ENCODE measurements at regions not wholly inside any gene's neighbourhood (a gene's known extent, or its start where the extent isn't known, plus 50 kb on each side); places are given as distances from the start of the nearest gene placed in this dataset.

- no peak for DNase-seq (ENCODE audit: low read depth in 2 of 2)
Observed at GRCh38 chr7:156156734-156157408, 344.6 kb upstream of the SHH start.

GRCh38 chr7:156155988-156156733, 343.9 kb upstream of the SHH start:
- no peak for DNase-seq (ENCODE audit: low read depth in 2 of 2)

GRCh38 chr7:156153590-156153989, 341.3 kb upstream of the SHH start:
- DNase-seq (ENCODE audit: low read depth in 2 of 2), result no peak

GRCh38 chr7:156152390-156152789, 340.1 kb upstream of the SHH start:
- no peak for DNase-seq (ENCODE audit: low read depth in 2 of 2)

- DNase-seq (ENCODE audit: low read depth in 2 of 2), result no peak
Observed at GRCh38 chr7:156151658-156152057, 339.4 kb upstream of the SHH start.

- no peak for DNase-seq (ENCODE audit: low read depth in 2 of 2)
Observed at GRCh38 chr7:156151078-156151477, 338.8 kb upstream of the SHH start.

GRCh38 chr7:156148995-156149394, 336.7 kb upstream of the SHH start:
- DNase-seq (ENCODE audit: low read depth in 2 of 2), result no peak

- no peak for DNase-seq (ENCODE audit: low read depth in 2 of 2)
Observed at GRCh38 chr7:156148547-156148946, 336.3 kb upstream of the SHH start.

- no peak for DNase-seq (ENCODE audit: low read depth in 2 of 2)
Observed at GRCh38 chr7:156147756-156148504, 335.7 kb upstream of the SHH start.

GRCh38 chr7:156147104-156147503, 334.8 kb upstream of the SHH start:
- DNase-seq (ENCODE audit: low read depth in 2 of 2), result no peak

- no peak for DNase-seq (ENCODE audit: low read depth in 2 of 2)
Observed at GRCh38 chr7:156145996-156146395, 333.7 kb upstream of the SHH start.

GRCh38 chr7:156145184-156145583, 332.9 kb upstream of the SHH start:
- no peak for DNase-seq (ENCODE audit: low read depth in 2 of 2)

GRCh38 chr7:156143683-156144082, 331.4 kb upstream of the SHH start:
- no peak for DNase-seq (ENCODE audit: low read depth in 2 of 2)

- DNase-seq (ENCODE audit: low read depth in 2 of 2), result no peak
Observed at GRCh38 chr7:156143158-156143557, 330.9 kb upstream of the SHH start.

GRCh38 chr7:156141941-156142340, 329.7 kb upstream of the SHH start:
- DNase-seq (ENCODE audit: low read depth in 2 of 2), result no peak

- no peak for DNase-seq (ENCODE audit: low read depth in 2 of 2)
Observed at GRCh38 chr7:156140896-156141295, 328.6 kb upstream of the SHH start.

- DNase-seq (ENCODE audit: low read depth in 2 of 2), result no peak
Observed at GRCh38 chr7:156140447-156140846, 328.2 kb upstream of the SHH start.

- no peak for DNase-seq (ENCODE audit: low read depth in 2 of 2)
Observed at GRCh38 chr7:156139633-156140032, 327.4 kb upstream of the SHH start.

GRCh38 chr7:156139112-156139511, 326.8 kb upstream of the SHH start:
- no peak for DNase-seq (ENCODE audit: low read depth in 2 of 2)

GRCh38 chr7:156131881-156132280, 319.6 kb upstream of the SHH start:
- DNase-seq (ENCODE audit: low read depth in 2 of 2), result no peak

GRCh38 chr7:156129522-156129921, 317.3 kb upstream of the SHH start:
- DNase-seq (ENCODE audit: low read depth in 2 of 2), result no peak

- DNase-seq (ENCODE audit: low read depth in 2 of 2), result no peak
Observed at GRCh38 chr7:156128496-156128895, 316.2 kb upstream of the SHH start.
